Vagina (tissue), 2 donors: ENCODE measurements at regions not wholly inside any gene's neighbourhood (a gene's known extent, or its start where the extent isn't known, plus 50 kb on each side); places are given as distances from the start of the nearest gene placed in this dataset.

Source experiments
- POLR2A ChIP-seq, 2 donors: fragments of 450-650 bp; IDR thresholded peaks; one replicate each; pipeline ENCODE4 v1.6.1; 2017; ENCODE audit warnings: antibody characterized with exemption in 2 of 2, mild to moderate bottlenecking in 2 of 2, moderate library complexity in 2 of 2
- TF ChIP-seq, protein P1 (sequence below), 3 experiments: fragments of 450-650 bp in 2 of 3; fragments of 200-600 bp in 1 of 3; sonication (generic) in 1 of 3; IDR thresholded peaks; one replicate each; pipeline ENCODE4 v1.5.1; 2017 to 2019; ENCODE audit warnings: antibody characterized with exemption in 3 of 3, mild to moderate bottlenecking in 2 of 3, moderate library complexity in 2 of 3

GRCh38 chr4:45713996-45714395 lies 409.9 kb downstream of the GABRG1 start:
- TF ChIP-seq, protein P1, sequence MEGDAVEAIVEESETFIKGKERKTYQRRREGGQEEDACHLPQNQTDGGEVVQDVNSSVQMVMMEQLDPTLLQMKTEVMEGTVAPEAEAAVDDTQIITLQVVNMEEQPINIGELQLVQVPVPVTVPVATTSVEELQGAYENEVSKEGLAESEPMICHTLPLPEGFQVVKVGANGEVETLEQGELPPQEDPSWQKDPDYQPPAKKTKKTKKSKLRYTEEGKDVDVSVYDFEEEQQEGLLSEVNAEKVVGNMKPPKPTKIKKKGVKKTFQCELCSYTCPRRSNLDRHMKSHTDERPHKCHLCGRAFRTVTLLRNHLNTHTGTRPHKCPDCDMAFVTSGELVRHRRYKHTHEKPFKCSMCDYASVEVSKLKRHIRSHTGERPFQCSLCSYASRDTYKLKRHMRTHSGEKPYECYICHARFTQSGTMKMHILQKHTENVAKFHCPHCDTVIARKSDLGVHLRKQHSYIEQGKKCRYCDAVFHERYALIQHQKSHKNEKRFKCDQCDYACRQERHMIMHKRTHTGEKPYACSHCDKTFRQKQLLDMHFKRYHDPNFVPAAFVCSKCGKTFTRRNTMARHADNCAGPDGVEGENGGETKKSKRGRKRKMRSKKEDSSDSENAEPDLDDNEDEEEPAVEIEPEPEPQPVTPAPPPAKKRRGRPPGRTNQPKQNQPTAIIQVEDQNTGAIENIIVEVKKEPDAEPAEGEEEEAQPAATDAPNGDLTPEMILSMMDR (IDR thresholded peaks at IDR 0.05): no peak
- no peak for TF ChIP-seq POLR2A (IDR thresholded peaks at IDR 0.05)
